HFFc6 (cell line): ENCODE measurements at regions not wholly inside any gene's neighbourhood (a gene's known extent, or its start where the extent isn't known, plus 50 kb on each side); places are given as distances from the start of the nearest gene placed in this dataset.

Experiments used
- DNase-seq: peaks from one replicate; pipeline ENCODE4 v3.0.0-alpha.2; 2018
- H3K27ac Mint-ChIP-seq: 2 replicates; pipeline ENCODE4 v1.8.0; 2020; ENCODE audit warnings: mild to moderate bottlenecking, mixed read lengths
- H3K27me3 Mint-ChIP-seq: 2 replicates; pipeline ENCODE4 v1.8.0; 2021; ENCODE audit warnings: mild to moderate bottlenecking, moderate library complexity, mixed read lengths; ENCODE audit not compliant: insufficient read depth
- H3K36me3 Mint-ChIP-seq: 2 replicates; pipeline ENCODE4 v1.8.0; 2021; ENCODE audit warnings: low read depth, mixed read lengths
- H3K4me1 Mint-ChIP-seq: 2 replicates; pipeline ENCODE4 v1.8.0; 2020; ENCODE audit warnings: low read depth, mixed read lengths
- H3K4me3 Mint-ChIP-seq: 2 replicates; pipeline ENCODE4 v1.8.0; 2020; ENCODE audit warnings: mild to moderate bottlenecking, moderate library complexity, mixed read lengths
- H3K9me3 Mint-ChIP-seq: 2 replicates; pipeline ENCODE4 v1.8.0; 2020; ENCODE audit warnings: mild to moderate bottlenecking, mixed read lengths
- CTCF ChIP-seq: fragments of 200-600 bp; sonication (generic); IDR thresholded peaks from 2 replicates; pipeline ENCODE4 v1.5.0; 2021; ENCODE audit warnings: antibody characterized with exemption, mild to moderate bottlenecking

GRCh38 chr15:87667643-87668042, 588.9 kb downstream of the NTRK3 start:
- no peak for TF ChIP-seq CTCF
- no peak for DNase-seq
- H3K36me3 Mint-ChIP-seq, result peaks cover 5% of the 10 kb centered on the region; the same call in 1 of the 2 replicates
- no peaks in the 10 kb centered on the region; the same call in 1 of the 2 replicates for H3K9me3 Mint-ChIP-seq
- peaks cover 42% of the 10 kb centered on the region for H3K4me1 Mint-ChIP-seq
- no peak overlapping the region for H3K27ac Mint-ChIP-seq
- no peak overlapping the region for H3K4me3 Mint-ChIP-seq
- no peaks in the 10 kb centered on the region; the same call in 1 of the 2 replicates for H3K27me3 Mint-ChIP-seq

- Mint-ChIP-seq H3K36me3 (peaks cover 5% of the 10 kb centered on the region; the same call in 1 of the 2 replicates), H3K27ac (no peak overlapping the region), H3K4me1 (peaks cover 12% of the 10 kb centered on the region), H3K9me3 (no peaks in the 10 kb centered on the region; the same call in 1 of the 2 replicates), H3K27me3 (no peaks in the 10 kb centered on the region), H3K4me3 (no peak overlapping the region)
- DNase-seq, result no peak
- TF ChIP-seq CTCF, result no peak
Observed at GRCh38 chr15:87662575-87662974, 594.0 kb downstream of the NTRK3 start.

- Mint-ChIP-seq H3K27me3 (no peaks in the 10 kb centered on the region), H3K27ac (no peak overlapping the region), H3K4me3 (no peak overlapping the region), H3K4me1 (peaks cover 12% of the 10 kb centered on the region), H3K36me3 (peaks cover 5% of the 10 kb centered on the region; the same call in 1 of the 2 replicates), H3K9me3 (no peaks in the 10 kb centered on the region; the same call in 1 of the 2 replicates)
- DNase-seq, result no peak
- no peak for TF ChIP-seq CTCF
Observed at GRCh38 chr15:87661454-87662355, 594.8 kb downstream of the NTRK3 start.

GRCh38 chr15:87660251-87661129, 596.0 kb downstream of the NTRK3 start:
- Mint-ChIP-seq H3K9me3 (no peaks in the 10 kb centered on the region; the same call in 1 of the 2 replicates), H3K27ac (no peak overlapping the region), H3K36me3 (peaks cover 5% of the 10 kb centered on the region; the same call in 1 of the 2 replicates), H3K4me1 (peaks cover 17% of the 10 kb centered on the region), H3K4me3 (no peak overlapping the region; the same call in 1 of the 2 replicates), H3K27me3 (no peaks in the 10 kb centered on the region)
- no peak for DNase-seq
- 0 out of 2 replicates have a peak, but pooled peaks have one; percentile 16 for TF ChIP-seq CTCF

- no peaks in the 10 kb centered on the region; the same call in 1 of the 2 replicates for H3K27me3 Mint-ChIP-seq
- no peak for DNase-seq
- no peak overlapping the region for H3K4me3 Mint-ChIP-seq
- no peak overlapping the region for H3K27ac Mint-ChIP-seq
- no peak for TF ChIP-seq CTCF
- H3K36me3 Mint-ChIP-seq, result no peaks in the 10 kb centered on the region
- peaks cover 12% of the 10 kb centered on the region for H3K4me1 Mint-ChIP-seq
- no peaks in the 10 kb centered on the region for H3K9me3 Mint-ChIP-seq
Observed at GRCh38 chr15:87656372-87656771, 600.2 kb downstream of the NTRK3 start.
